GM21576 (cell line): ENCODE measurements at regions not wholly inside any gene's neighbourhood (a gene's known extent, or its start where the extent isn't known, plus 50 kb on each side); places are given as distances from the start of the nearest gene placed in this dataset.
"Not testable (repeated sequence)": the region's sequence is repeated elsewhere in the genome, so short reads cannot be mapped to it uniquely, and the experiment has no call there.

Experiments
- ATAC-seq: cut with Tn5 transposase; IDR thresholded peaks from one replicate; pipeline ENCODE4 v1.9.1; 2021; ENCODE audit warnings: mild to moderate bottlenecking, moderate library complexity; ENCODE audit not compliant: unreplicated experiment

DNA sequence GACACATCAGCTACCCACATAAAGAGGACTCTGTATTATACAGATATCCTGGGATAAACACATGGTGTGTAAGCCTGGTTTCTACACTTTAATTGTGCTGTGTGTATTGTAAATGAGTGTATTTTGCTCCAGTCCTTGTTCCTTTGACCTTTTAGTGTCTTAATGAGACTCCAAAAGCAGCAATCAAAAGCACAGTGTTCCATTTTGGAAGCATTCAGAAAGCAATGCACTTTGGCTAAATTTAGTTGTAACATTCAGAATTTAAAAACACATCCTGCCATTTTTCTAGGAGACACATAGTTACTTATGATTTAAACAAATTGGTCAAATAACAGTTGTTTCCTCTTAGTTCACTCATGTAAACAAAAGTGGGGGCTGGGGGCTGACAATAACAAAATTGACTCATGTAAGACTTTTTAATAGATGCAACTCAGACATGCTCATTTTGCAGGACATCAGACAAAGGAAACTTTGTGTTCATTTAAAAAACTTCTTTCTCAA, 122.2 kb downstream of the GPR37 start:
- no peak for ATAC-seq

GRCh38 chr7:124635416-124635815, 130.2 kb downstream of the GPR37 start:
- ATAC-seq = no peak

DNA sequence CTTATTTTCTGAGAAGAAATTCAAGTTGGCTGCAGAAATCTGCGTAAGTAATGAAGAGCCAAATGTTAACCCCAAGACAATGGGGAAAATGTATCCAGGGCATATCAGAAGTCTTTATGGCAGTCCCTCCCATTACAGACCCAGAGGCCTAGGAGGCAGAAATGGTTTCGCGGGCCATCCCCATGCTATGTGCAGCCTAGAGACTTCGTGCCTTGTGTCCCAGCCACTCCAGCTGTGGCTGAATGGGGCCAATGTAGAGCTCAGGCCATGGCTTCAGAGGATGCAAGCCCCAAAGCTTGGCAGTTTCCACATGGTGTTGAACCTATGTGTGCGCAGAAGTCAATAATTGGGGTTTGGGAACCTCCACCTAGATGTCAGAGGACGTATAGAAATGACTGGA, 131.9 kb downstream of the GPR37 start:
- ATAC-seq = no peak

DNA sequence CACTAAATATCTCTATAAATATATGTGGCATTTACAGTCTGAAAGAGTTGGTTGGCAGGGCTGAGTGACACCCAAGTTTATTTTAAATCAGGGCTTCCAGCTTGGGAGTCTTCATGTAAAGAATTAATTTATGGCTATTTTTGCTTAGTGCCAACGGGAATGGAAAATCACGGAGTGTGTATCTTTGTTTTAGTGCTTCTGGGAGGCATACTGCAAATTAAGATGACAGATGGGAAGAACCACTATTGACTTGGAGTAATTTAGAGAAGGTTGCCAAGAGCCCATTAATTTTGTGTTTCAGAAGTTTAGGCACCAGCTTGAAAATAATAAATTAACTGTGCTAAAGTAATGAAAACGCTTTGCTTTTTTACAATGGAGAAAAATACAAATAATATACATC, 135.2 kb downstream of the GPR37 start:
- ATAC-seq = no peak

DNA sequence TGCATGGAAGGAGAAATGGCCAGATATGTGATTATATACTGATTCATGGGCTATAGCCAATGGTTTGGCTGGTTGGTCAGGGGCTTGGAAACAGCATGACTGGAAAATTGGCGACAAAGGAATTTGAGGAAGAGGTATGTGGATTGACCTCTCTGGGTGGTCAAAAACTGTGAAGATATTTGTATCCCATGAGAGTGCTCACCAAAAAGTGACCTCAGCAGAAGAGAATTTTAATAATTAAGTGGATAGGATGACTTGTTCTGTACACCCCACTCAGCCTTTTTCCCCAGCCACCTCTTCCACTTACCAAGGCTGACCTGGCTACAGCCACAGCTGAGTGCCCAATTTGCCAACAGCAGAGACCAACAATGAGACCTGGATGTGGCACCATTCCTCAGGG, 146.7 kb downstream of the GPR37 start:
- ATAC-seq = no peak

DNA sequence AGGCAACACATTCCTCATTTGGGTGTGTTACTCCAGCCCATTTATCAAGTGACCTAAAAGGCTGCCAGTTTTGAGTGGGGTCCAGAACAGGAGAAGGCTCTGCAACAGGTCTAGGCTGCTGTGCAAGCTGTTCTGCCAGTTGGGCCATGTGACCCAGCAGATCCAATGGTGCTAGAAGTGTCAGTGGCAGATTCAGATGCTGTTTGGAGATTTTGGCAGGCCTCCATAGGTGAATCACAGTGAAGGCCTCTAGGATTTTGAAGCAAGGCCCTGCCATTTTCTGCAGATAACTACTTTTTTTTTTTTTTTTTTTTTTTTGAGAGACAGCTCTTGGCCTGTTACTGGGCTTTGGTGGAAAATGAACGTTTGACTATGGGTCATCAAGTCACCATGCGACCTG, 147.5 kb downstream of the GPR37 start:
- not testable (repeated sequence) for ATAC-seq

GRCh38 chr7:124603066-124603465, 162.5 kb downstream of the GPR37 start:
- no peak for ATAC-seq

GRCh38 chr7:124597509-124597908, 168.1 kb downstream of the GPR37 start:
- ATAC-seq = no peak

- ATAC-seq = no peak
These were observed 168.7 kb downstream of the GPR37 start for GRCh38 chr7:124596881-124597280.

- ATAC-seq = no peak
These were observed 174.8 kb downstream of the GPR37 start for GRCh38 chr7:124590814-124591213.

- no peak for ATAC-seq
These were observed 188.3 kb downstream of the GPR37 start for GRCh38 chr7:124577256-124577655.

- ATAC-seq = no peak
These were observed 190.4 kb downstream of the GPR37 start for GRCh38 chr7:124575176-124575575.

DNA sequence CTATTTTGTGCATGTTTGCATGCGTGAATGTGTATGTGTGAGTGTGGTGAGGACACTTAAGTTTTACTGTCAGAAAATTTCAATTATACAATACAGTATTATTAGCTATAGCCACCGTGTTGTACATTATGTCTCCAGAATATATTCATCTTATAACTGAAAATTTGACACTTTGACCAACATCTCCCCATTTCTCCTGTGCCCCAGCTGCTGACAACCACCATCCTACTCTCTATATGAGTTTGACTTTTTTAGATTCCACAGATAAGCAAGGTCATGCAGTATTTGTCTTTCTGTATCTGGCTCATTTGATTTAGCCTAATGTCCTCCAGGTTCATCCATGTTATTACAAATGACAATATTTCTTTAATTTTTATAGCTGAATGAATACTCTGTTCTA, 195.0 kb downstream of the GPR37 start:
- no peak for ATAC-seq

DNA sequence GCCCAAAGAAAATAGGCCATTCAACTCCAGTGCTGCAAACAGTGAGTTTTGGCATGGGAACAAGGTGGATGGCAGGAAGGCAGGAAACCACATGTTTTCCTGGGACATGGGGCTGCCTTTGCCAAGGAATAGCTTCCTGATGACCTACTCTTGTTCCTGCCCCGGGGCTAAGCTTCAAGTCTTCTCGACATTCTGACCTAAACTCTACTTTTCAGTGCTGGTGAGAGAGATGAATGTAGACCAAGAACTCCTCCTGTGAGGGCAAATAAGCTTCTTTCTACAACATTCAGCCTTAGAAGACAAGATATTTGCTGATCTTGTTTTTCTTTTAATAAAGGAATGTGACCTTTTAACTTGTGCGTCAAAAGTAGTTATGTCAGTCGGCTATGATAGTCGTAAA, 199.0 kb downstream of the GPR37 start:
- no peak for ATAC-seq

- ATAC-seq = no peak
These were observed 208.0 kb downstream of the GPR37 start for GRCh38 chr7:124557587-124557986.

GRCh38 chr7:124557101-124557500, 208.5 kb downstream of the GPR37 start:
- ATAC-seq = no peak

DNA sequence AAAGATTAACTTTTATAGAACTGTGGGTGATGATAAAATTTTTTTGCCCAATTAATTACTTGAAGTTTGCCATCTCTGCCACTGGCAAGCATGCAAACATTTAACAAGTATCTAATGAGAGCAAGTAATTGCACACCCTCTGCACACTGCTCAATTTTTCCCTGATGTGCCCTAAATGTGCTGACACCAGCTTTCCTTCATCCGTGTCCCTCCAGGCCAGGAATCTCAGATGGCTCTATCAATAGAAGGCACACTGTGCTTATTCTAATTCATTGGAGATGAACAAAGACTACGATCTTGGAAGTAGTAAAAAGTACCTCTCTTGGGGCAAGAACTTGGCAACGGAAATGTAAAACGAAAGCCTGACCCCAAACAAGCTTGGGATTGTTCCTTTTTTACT, 212.1 kb downstream of the GPR37 start:
- ATAC-seq = no peak

- ATAC-seq = no peak
These were observed 213.4 kb downstream of the GPR37 start for GRCh38 chr7:124552217-124552616.

GRCh38 chr7:124550036-124550435, 215.6 kb downstream of the GPR37 start:
- no peak for ATAC-seq

GRCh38 chr7:124542476-124542875, 223.1 kb downstream of the GPR37 start:
- ATAC-seq = no peak

- no peak for ATAC-seq
These were observed 229.3 kb downstream of the GPR37 start for GRCh38 chr7:124536156-124536762.

DNA sequence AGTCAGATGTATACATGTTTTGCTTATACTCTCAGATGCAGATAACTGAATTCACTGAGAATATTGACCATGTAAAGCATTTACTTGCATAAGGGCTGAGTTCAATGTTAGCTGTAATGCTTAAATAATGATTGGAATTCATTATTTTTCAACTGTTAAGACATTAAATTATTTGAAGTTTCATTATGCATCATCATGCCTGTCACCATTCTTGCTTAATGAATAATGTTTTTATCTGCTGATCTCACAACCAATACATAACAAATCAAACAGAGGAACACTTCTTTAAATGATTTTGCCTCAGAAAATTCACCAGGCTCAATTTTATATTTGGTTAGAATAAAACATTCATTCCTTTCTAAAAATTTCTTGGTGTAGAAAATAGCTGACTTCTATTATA, 233.4 kb downstream of the GPR37 start:
- no peak for ATAC-seq

DNA sequence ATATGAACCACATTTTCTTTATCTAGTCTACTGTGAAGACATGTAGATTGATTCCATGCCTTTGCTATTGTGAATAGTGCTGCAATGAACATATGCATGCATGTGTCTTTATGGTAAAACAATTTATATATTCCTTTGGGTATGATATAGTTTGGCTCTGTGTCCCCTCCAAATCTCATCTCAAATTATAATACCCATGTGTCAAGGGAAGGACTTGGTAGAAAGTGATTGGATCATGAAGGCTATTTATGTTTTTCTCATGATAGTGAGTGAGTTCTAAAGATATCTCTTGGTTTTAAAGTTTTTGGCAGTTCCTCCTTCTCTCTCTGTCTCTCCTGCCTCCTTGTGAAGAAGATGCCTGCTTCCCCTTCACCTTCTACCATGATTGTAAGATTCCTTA, 248.7 kb downstream of the GPR37 start:
- no peak for ATAC-seq
